Astrocyte (in vitro differentiated cells and primary cell): ENCODE measurements at regions not wholly inside any gene's neighbourhood (a gene's known extent, or its start where the extent isn't known, plus 50 kb on each side); places are given as distances from the start of the nearest gene placed in this dataset.
"Not testable (repeated sequence)": the region's sequence is repeated elsewhere in the genome, so short reads cannot be mapped to it uniquely, and the experiment has no call there.

Source experiments
- DNase-seq: peaks from one replicate; pipeline ENCODE4 v3.0.0-alpha.2; 2010; ENCODE audit warnings: low read depth
- FAIRE-seq: peaks from 2 replicates; lab custom pipeline; 2011; peaks lifted over from hg19 to GRCh38; lab: Jason Lieb, UNC
- H2AFZ ChIP-seq: 2 replicates; pipeline ENCODE4 v1.6.0; 2012; ENCODE audit warnings: low read depth, low read length, inconsistent platforms
- H3K27ac ChIP-seq: 2 replicates; pipeline ENCODE4 v1.5.1; 2011; ENCODE audit warnings: low read depth, low read length, inconsistent platforms
- H3K27me3 ChIP-seq: 2 replicates; pipeline ENCODE4 v1.6.0; 2011; ENCODE audit warnings: low read length, inconsistent platforms; ENCODE audit not compliant: insufficient read depth
- H3K36me3 ChIP-seq: 2 replicates; pipeline ENCODE4 v1.5.1; 2011; ENCODE audit warnings: low read length, inconsistent platforms; ENCODE audit not compliant: insufficient read depth
- H3K4me1 ChIP-seq: 2 replicates; pipeline ENCODE4 v1.5.1; 2011; ENCODE audit warnings: low read length, inconsistent platforms; ENCODE audit not compliant: insufficient read depth
- H3K4me2 ChIP-seq: 2 replicates; pipeline ENCODE4 v1.6.0; 2012; ENCODE audit warnings: low read length, inconsistent platforms
- H3K4me3 ChIP-seq: 2 replicates; pipeline ENCODE4 v1.5.1; 2011; ENCODE audit warnings: low read depth, mild to moderate bottlenecking, low read length, inconsistent platforms; ENCODE audit not compliant: insufficient read depth
- H3K79me2 ChIP-seq: 2 replicates; pipeline ENCODE4 v1.6.0; 2012; ENCODE audit warnings: mild to moderate bottlenecking, low read length, inconsistent platforms; ENCODE audit not compliant: insufficient read depth
- H3K9ac ChIP-seq: 2 replicates; pipeline ENCODE4 v1.6.0; 2012; ENCODE audit warnings: mild to moderate bottlenecking, low read length, inconsistent platforms
- H3K9me3 ChIP-seq: 2 replicates; pipeline ENCODE4 v1.5.1; 2012; ENCODE audit warnings: low read depth, mild to moderate bottlenecking, low read length, inconsistent platforms; ENCODE audit not compliant: insufficient read depth
- H4K20me1 ChIP-seq: 2 replicates; pipeline ENCODE4 v1.6.0; 2012; ENCODE audit warnings: low read length, inconsistent platforms; ENCODE audit not compliant: insufficient read depth
- H3K27ac Mint-ChIP-seq: one replicate; pipeline ENCODE4 v1.8.0; 2021; ENCODE audit warnings: mild to moderate bottlenecking, mixed read lengths; ENCODE audit not compliant: unreplicated experiment
- H3K27me3 Mint-ChIP-seq: one replicate; pipeline ENCODE4 v1.8.0; 2021; ENCODE audit warnings: low read depth, mixed read lengths; ENCODE audit not compliant: unreplicated experiment
- H3K36me3 Mint-ChIP-seq: one replicate; pipeline ENCODE4 v1.8.0; 2021; ENCODE audit warnings: low read depth, mixed read lengths; ENCODE audit not compliant: unreplicated experiment
- H3K4me1 Mint-ChIP-seq: one replicate; pipeline ENCODE4 v1.8.0; 2021; ENCODE audit warnings: low read depth, mixed read lengths; ENCODE audit not compliant: unreplicated experiment
- H3K4me3 Mint-ChIP-seq: one replicate; pipeline ENCODE4 v1.8.0; 2021; ENCODE audit warnings: mild to moderate bottlenecking, moderate library complexity, mixed read lengths; ENCODE audit not compliant: unreplicated experiment
- H3K9me3 Mint-ChIP-seq: one replicate; pipeline ENCODE4 v1.8.0; 2021; ENCODE audit warnings: mild to moderate bottlenecking, mixed read lengths; ENCODE audit not compliant: unreplicated experiment
- CTCF ChIP-seq: IDR thresholded peaks from 2 replicates; pipeline ENCODE4 v1.5.1; 2011; ENCODE audit warnings: low read depth, mild to moderate bottlenecking, inconsistent platforms, low read length, moderate library complexity; ENCODE audit not compliant: insufficient read depth
- EZH2 ChIP-seq: IDR thresholded peaks from 2 replicates; pipeline ENCODE4 v1.6.1; 2012; ENCODE audit warnings: mild to moderate bottlenecking, low read length, inconsistent platforms; ENCODE audit not compliant: insufficient read depth

- H3K9me3 ChIP-seq = no peaks in the 10 kb centered on the region
Measured at GRCh38 chr3:166696103-166696502, 684.0 kb downstream of the ZBBX start.

DNA sequence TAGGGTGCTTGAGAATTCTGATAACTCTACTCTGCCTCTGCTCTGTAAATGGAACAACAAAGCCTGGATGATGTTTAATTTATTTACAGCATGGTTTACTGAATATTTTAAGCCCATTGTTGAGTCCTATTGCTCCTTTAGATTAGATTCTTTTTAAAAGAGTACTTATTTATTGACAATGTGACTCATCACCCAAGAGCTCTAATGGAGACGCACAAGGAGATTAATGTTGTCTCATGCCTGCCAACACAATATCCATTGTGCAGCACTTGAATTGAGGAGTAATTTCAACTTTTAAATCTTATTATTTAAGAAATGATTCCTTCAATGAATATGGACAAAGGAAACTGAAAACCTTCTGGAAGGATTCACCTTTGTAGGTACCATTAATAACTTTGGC lies 691.4 kb downstream of the ZBBX start:
- Histone ChIP-seq H3K36me3 (no peaks in the 10 kb centered on the region), H3K27me3 (no peaks in the 10 kb centered on the region), H3K79me2 (no peaks in the 10 kb centered on the region), H3K9me3 (no peaks in the 10 kb centered on the region), H3K4me1 (no peaks in the 10 kb centered on the region), H2AFZ (no peak overlapping the region), H3K27ac (no peak overlapping the region), H3K4me2 (no peak overlapping the region), H3K4me3 (no peak overlapping the region), H3K9ac (no peak overlapping the region), H4K20me1 (no peaks in the 10 kb centered on the region)
- H3K9me3 Mint-ChIP-seq = no peaks in the 10 kb centered on the region
- TF ChIP-seq CTCF (no peak), EZH2 (no peak)
- no peak overlapping the region for H3K4me3 Mint-ChIP-seq
- no peaks in the 10 kb centered on the region for H3K4me1 Mint-ChIP-seq
- DNase-seq = no peak
- no peaks in the 10 kb centered on the region for H3K36me3 Mint-ChIP-seq
- H3K27me3 Mint-ChIP-seq = no peaks in the 10 kb centered on the region
- FAIRE-seq = no peak
- H3K27ac Mint-ChIP-seq = no peak overlapping the region

More at GRCh38 chr3:166696103-166696502, 684.0 kb downstream of the ZBBX start:
- no peaks in the 10 kb centered on the region for H3K27me3 Mint-ChIP-seq
- Histone ChIP-seq H3K36me3 (no peaks in the 10 kb centered on the region), H3K4me2 (no peak overlapping the region), H3K9ac (no peak overlapping the region), H3K4me3 (no peak overlapping the region), H3K27me3 (no peaks in the 10 kb centered on the region), H2AFZ (no peak overlapping the region), H3K27ac (no peak overlapping the region), H3K4me1 (no peaks in the 10 kb centered on the region), H4K20me1 (no peaks in the 10 kb centered on the region), H3K79me2 (no peaks in the 10 kb centered on the region)
- no peaks in the 10 kb centered on the region for H3K36me3 Mint-ChIP-seq
- FAIRE-seq (no peak), DNase-seq (no peak)
- no peak overlapping the region for H3K4me3 Mint-ChIP-seq
- H3K27ac Mint-ChIP-seq = no peak overlapping the region
- no peaks in the 10 kb centered on the region for H3K4me1 Mint-ChIP-seq
- H3K9me3 Mint-ChIP-seq = peaks cover 2% of the 10 kb centered on the region
- TF ChIP-seq CTCF (no peak), EZH2 (no peak)

DNA sequence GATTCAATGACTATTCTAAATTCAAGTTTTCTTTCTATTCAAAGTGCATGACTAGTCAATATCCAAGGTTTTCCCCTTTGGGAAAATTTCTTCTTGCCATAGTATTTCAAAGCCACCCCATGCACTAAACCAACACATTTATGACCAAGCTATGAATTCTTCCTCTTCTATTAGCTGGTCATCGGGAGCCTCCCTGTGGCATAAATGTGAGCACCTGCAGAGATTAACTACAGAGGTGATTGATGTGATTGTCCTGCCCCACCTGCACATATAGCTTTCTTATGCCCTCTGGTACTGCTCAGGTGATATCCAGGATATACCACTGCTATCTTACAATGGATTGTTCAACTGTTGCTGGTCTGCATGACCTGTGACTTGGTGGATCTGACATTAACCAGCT lies 694.9 kb downstream of the ZBBX start:
- no peak overlapping the region for H2AFZ ChIP-seq
- DNase-seq (no peak), FAIRE-seq (no peak)
- no peaks in the 10 kb centered on the region for H3K36me3 ChIP-seq
- H3K4me3 Mint-ChIP-seq = no peak overlapping the region
- no peak overlapping the region for H3K27ac Mint-ChIP-seq
- H3K27me3 ChIP-seq = no peaks in the 10 kb centered on the region
- H3K36me3 Mint-ChIP-seq = no peaks in the 10 kb centered on the region
- no peaks in the 10 kb centered on the region for H4K20me1 ChIP-seq
- TF ChIP-seq CTCF (no peak), EZH2 (no peak)
- no peak overlapping the region for H3K4me2 ChIP-seq
- H3K27me3 Mint-ChIP-seq = no peaks in the 10 kb centered on the region
- no peak overlapping the region for H3K27ac ChIP-seq
- H3K4me1 ChIP-seq = no peaks in the 10 kb centered on the region
- H3K9me3 Mint-ChIP-seq = peaks cover 3% of the 10 kb centered on the region
- H3K79me2 ChIP-seq = no peaks in the 10 kb centered on the region
- no peak overlapping the region for H3K4me3 ChIP-seq
- no peak overlapping the region for H3K9ac ChIP-seq
- no peaks in the 10 kb centered on the region for H3K9me3 ChIP-seq
- H3K4me1 Mint-ChIP-seq = no peaks in the 10 kb centered on the region

- not testable (repeated sequence) for FAIRE-seq, H3K79me2 ChIP-seq, H3K4me2 ChIP-seq, H3K27me3 ChIP-seq, H3K4me1 ChIP-seq, H3K9ac ChIP-seq, H3K9me3 ChIP-seq, H3K27ac ChIP-seq, H3K27me3 Mint-ChIP-seq, H3K9me3 Mint-ChIP-seq, H3K36me3 ChIP-seq, H3K4me1 Mint-ChIP-seq, H3K36me3 Mint-ChIP-seq, H3K4me3 ChIP-seq, DNase-seq, H3K27ac Mint-ChIP-seq, H4K20me1 ChIP-seq, H2AFZ ChIP-seq, H3K4me3 Mint-ChIP-seq
Measured at GRCh38 chr3:166684077-166684476, 696.0 kb downstream of the ZBBX start.
